GM19328 (cell line): ENCODE measurements at regions not wholly inside any gene's neighbourhood (a gene's known extent, or its start where the extent isn't known, plus 50 kb on each side); places are given as distances from the start of the nearest gene placed in this dataset.
"Not testable (repeated sequence)": the region's sequence is repeated elsewhere in the genome, so short reads cannot be mapped to it uniquely, and the experiment has no call there.

Experiments
- ATAC-seq: cut with Tn5 transposase; IDR thresholded peaks from one replicate; pipeline ENCODE4 v1.9.1; 2021; ENCODE audit warnings: mild to moderate bottlenecking, moderate library complexity; ENCODE audit not compliant: unreplicated experiment

GRCh38 chr9:81455462-81456219 is 233.7 kb downstream of the TLE1 start:
- ATAC-seq = no peak

- no peak for ATAC-seq
These were observed 243.9 kb downstream of the TLE1 start for GRCh38 chr9:81445331-81445921.

- ATAC-seq = no peak
These were observed 257.7 kb downstream of the TLE1 start for GRCh38 chr9:81431641-81432040.

GRCh38 chr9:81430727-81431126 is 258.6 kb downstream of the TLE1 start:
- no peak for ATAC-seq

- ATAC-seq = no peak
These were observed 261.5 kb downstream of the TLE1 start for GRCh38 chr9:81427870-81428269.

GRCh38 chr9:81424431-81424830 is 264.9 kb downstream of the TLE1 start:
- no peak for ATAC-seq

GRCh38 chr9:81423589-81424326 is 265.6 kb downstream of the TLE1 start:
- ATAC-seq = no peak

GRCh38 chr9:81421090-81421489 is 268.3 kb downstream of the TLE1 start:
- not testable (repeated sequence) for ATAC-seq

GRCh38 chr9:81420024-81420423 is 269.3 kb downstream of the TLE1 start:
- no peak for ATAC-seq

GRCh38 chr9:81417941-81418340 is 271.4 kb downstream of the TLE1 start:
- ATAC-seq = no peak

- ATAC-seq = no peak
These were observed 272.1 kb downstream of the TLE1 start for GRCh38 chr9:81417299-81417675.

GRCh38 chr9:81416476-81417298 is 272.7 kb downstream of the TLE1 start:
- no peak for ATAC-seq

GRCh38 chr9:81414836-81415235 is 274.5 kb downstream of the TLE1 start:
- ATAC-seq = no peak

- ATAC-seq = no peak
These were observed 277.4 kb downstream of the TLE1 start for GRCh38 chr9:81411961-81412360.

GRCh38 chr9:81410201-81410600 is 279.1 kb downstream of the TLE1 start:
- ATAC-seq = no peak

GRCh38 chr9:81408951-81409350 is 280.4 kb downstream of the TLE1 start:
- no peak for ATAC-seq

GRCh38 chr9:81404931-81405598 is 284.3 kb downstream of the TLE1 start:
- ATAC-seq = no peak

- no peak for ATAC-seq
These were observed 291.6 kb downstream of the TLE1 start for GRCh38 chr9:81397481-81398381.

GRCh38 chr9:81396528-81396927 is 292.8 kb downstream of the TLE1 start:
- no peak for ATAC-seq

GRCh38 chr9:81395676-81396054 is 293.7 kb downstream of the TLE1 start:
- ATAC-seq = no peak
